Dedifferentiated amniotic fluid mesenchymal stem cell (primary cell): ENCODE measurements at regions not wholly inside any gene's neighbourhood (a gene's known extent, or its start where the extent isn't known, plus 50 kb on each side); places are given as distances from the start of the nearest gene placed in this dataset.
"Not testable (repeated sequence)": the region's sequence is repeated elsewhere in the genome, so short reads cannot be mapped to it uniquely, and the experiment has no call there.

ENCODE experiments used
- DNase-seq: peaks from one replicate; pipeline ENCODE4 v3.0.0-alpha.2; 2016; ENCODE audit errors: extremely low spot score

DNA sequence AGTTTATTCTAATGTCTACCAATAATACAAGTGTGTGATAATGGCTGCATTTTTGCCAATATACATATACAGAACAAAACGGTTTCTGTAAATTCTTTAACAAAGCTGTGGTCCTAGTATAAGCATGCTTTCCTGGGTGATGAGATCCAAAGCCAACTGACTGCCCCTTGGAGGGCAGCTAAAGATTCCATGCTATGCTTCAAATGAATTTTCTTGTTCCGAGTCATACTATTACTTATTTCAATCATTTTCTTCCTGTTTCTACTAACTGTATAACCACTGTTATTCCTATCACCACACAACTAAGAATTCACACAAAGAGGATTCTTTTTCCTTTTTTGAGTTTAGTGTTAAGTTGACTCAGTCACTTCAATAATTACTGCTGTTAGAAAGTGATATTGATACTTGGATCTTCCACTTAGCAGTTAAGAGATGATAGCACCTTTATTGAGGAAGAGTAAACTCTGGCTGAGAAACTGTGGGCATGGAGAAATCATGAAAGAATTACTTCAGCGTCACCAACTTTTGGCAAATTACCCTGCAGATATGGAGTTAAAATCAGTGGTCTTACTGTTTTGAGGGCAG lies 197.5 kb downstream of the ARL4A start:
- DNase-seq: no peak

DNA sequence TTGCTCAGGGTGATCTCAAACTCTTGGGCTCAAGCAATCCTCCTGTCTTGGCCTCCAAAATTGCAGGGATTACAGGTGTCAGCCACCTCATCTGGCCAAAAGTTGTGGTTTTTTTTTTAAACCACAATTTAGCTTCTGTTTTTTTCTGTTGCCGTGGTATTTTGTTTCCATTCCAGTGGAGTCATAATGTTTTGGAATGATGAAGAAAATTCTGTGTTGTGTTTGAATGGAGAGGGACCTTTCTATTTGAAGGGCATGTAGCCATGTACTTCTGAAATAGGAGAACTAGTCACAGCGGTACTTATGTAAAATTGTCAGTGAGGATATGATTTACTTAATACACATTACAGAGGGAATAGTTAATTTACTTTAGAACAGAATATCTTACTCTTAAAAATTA lies 201.3 kb downstream of the ARL4A start:
- peak; percentile 18 for DNase-seq

DNA sequence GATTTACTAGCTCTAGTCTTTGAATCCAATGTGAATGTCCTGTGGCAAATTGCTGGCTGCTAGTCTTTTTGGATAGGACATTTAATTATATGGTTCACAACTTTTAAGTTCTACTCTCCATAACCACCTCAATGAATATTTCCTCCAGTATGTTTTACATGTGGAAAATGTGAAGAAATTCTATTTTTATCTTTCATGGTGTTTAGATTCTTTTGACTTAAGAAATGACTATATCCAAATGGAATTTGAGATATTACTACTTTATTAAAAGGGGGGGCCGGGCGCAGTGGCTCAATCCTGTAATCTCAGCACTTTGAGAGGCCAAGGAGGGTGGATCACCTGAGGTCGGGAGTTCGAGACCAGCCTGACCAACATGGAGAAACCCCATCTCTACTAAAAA lies 202.0 kb downstream of the ARL4A start:
- DNase-seq: no peak

- DNase-seq: no peak
These were observed 203.2 kb downstream of the ARL4A start for GRCh38 chr7:12890586-12890985.

DNA sequence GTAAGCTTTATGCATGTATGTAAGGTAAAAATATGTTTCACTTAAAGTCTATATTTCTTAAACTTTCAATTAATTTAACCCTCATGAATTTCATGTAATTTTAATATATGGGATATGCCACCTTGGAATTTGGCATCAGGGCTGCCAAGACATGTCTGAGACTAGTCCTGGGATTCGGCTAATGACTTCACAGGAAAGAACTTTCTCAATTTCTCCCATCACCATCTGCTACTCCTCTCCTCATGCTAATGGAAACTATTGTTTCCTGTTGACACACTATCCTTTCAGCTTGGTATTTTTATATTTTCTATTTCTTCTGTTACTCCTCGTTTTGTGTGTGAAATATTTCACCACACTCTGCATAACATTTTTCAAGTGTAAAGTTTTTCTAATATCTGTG lies 205.9 kb downstream of the ARL4A start:
- no peak for DNase-seq

DNA sequence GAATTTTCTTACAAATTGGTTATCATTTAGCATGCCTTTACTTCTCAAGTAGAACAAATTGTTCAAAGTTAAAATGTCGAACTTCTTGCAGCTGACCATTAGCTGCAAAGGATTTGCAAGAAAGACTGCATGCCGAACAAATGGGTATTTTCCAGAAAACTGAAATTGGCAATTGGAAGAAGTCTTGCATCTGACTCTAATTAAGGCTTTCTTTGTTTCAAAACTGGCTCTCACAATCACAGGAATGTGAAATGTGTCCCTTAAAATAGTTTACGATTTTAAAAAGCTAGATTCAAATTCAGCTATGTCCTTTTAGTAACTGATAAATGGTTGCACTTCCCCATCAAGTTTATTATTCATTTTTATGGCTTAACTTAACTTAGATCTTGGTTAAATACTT lies 207.9 kb downstream of the ARL4A start:
- peak; percentile 36 for DNase-seq

GRCh38 chr7:12896316-12896715 lies 208.9 kb downstream of the ARL4A start:
- DNase-seq: no peak

DNA sequence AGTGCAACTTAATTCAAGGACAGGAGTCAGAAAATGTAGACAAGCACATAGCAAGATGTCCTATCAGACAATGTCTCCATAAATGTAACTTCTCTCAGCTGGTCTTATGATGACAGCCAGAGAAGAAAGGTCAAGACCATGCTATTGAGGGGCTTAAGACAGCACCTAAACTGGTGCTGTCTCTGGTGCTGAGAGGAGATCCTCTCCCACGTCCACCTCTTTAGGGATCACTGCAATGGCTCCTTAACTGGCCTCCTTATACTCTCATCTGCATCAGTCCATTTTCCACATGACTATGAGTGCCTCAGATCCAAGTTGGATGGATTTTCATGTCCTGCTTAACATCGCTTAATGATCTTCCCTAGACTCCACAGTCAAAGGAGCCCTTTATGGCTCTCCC lies 210.6 kb downstream of the ARL4A start:
- no peak for DNase-seq

GRCh38 chr7:12898620-12899019 lies 211.2 kb downstream of the ARL4A start:
- DNase-seq: no peak

GRCh38 chr7:12905671-12906070 lies 218.2 kb downstream of the ARL4A start:
- DNase-seq: no peak

DNA sequence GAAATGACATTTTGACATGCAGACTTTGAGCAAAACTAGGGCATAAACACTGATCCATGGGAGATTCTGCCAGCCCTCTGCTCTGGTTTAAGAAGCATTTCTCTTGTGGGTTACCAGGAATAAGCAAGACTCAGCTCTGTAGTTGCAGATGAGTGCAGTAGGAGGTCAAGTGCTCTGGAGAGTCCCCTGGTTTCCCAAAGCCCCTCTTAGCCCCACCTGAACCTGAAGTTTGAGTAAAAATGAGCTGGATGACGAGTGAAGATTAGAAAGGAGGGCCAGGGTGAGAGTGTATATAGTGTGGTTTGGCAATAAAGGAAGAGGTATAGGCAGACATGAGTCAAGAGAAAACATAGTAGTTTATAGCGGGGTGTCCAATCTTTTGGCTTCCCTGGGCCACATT lies 220.3 kb downstream of the ARL4A start:
- DNase-seq: no peak

GRCh38 chr7:12909483-12909882 lies 222.1 kb downstream of the ARL4A start:
- no peak for DNase-seq

DNA sequence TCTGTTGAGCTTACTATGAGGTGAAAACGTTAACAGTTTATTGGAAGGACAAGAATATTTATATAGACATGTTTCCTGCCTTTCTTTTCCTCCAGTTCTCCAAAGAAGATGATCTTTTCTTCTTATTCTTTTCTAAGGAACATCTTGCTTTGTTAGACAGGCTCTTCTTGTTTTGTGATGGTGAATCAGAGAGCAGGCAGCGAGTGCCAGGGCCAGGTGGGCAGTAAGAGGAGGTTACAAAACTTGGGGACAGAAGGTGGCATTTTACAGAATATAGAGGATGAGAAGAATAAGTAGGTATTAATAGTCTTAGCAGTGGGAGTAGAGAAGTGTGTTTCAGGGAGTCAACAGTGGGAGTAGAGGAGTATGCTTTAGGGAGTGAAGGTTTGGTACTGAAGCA lies 223.6 kb downstream of the ARL4A start:
- DNase-seq: no peak

DNA sequence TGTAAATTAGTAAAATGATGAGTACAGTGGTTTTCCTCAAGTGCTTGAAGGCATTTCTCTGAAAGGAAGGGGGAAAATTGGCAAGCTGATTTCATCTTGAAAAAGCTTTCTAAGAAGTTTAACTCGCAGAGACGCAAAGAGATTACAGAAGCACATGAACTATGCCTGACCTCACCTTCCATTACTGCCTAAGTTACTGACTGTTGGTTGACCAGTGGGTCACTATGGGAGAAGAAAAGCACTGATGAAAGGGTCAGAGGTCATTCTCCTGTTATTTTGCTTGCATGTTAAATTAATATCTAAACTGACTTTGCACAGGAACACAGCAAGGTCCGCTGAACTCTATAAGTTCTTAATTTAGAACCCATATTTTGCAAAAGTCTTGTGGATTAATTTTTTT lies 225.6 kb downstream of the ARL4A start:
- no peak for DNase-seq

DNA sequence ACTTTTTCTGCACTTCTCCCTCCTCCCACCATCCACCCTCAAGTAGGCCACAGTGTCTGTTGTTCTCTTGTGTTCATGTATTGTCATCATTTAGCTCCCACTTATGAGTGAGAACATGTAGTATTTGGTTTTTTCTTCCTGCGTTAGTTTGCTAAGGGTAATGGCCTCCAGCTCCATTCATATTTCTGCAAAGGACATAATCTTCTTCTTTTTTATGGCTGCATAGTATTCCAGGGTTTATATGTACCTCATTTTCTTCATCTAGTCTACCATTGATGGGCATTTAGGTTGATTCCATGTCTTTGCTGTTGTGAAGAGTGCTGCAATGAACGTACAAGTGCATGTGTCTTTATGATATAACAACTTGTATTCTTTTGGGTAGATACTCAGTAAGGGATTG lies 230.4 kb downstream of the ARL4A start:
- no peak for DNase-seq

GRCh38 chr7:12921751-12922345 lies 234.4 kb downstream of the ARL4A start:
- DNase-seq: no peak

GRCh38 chr7:12923971-12924370 lies 236.5 kb downstream of the ARL4A start:
- DNase-seq: no peak

DNA sequence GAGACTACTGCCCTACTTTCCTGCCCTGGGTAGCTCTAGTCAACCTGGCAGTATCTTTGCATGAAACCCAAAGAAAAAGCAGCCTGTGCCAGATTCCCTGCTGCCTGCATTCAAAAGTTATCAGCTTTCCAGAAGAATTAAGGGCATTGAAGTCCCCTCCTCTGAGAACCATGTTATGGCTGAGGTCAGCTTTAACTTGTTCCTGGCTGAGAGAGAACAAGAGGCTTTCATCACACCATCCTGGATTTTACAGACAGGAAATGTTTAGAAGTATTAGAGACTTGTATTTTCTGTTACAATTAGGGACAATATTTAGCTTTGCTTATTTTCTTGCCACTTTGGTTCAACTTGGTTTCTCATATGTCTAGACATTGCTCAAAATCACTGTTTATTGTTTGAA lies 238.8 kb downstream of the ARL4A start:
- no peak for DNase-seq

DNA sequence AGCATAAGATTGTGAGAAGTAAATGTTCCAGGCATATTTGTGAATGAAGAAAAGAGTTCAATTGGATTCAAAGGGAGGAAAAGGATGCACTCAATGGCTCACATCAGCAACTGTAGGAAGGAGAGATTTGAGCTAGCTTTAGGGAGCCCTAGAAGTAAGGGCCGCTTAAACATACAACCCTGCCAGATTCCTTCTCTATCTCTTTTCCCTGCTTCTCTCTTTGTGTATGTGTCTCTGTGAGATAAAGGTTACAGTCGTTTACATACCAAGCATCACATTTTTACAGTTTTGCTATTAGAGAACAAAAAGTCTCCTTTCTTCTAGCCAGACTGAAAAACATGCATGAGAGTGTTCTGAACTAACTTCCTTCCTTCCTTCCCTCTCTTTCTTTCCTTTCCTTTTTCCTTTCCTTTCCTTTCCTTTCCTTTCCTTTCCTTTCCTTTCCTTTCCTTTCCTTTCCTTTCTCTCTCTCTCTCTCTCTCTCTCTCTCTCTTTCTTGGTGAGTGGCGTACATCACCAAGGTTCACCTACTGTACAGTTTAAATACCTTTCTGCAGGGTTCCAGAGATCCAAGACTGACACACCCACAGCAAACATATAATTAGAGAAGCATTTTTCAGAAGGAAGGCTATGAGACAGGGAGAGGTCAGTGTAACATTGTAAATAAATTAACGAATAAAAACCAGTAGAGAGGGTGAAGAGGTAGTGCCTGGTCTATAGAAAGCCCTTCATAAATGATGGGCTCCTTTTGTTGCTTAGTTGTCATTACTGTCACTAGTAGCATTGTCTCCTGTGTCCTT lies 240.4 kb downstream of the ARL4A start:
- no peak for DNase-seq

GRCh38 chr7:12929476-12930140 lies 242.2 kb downstream of the ARL4A start:
- no peak for DNase-seq

- no peak for DNase-seq
These were observed 243.1 kb downstream of the ARL4A start for GRCh38 chr7:12930534-12930933.

GRCh38 chr7:12931465-12931864 lies 244.0 kb downstream of the ARL4A start:
- DNase-seq: not testable (repeated sequence)

GRCh38 chr7:12939694-12940093 lies 252.3 kb downstream of the ARL4A start:
- no peak for DNase-seq
